Left lung (tissue), 4 donors: ENCODE measurements at regions not wholly inside any gene's neighbourhood (a gene's known extent, or its start where the extent isn't known, plus 50 kb on each side); places are given as distances from the start of the nearest gene placed in this dataset.

Experiments
- ATAC-seq: fragments of 200-7000 bp; cut with Tn5 transposase; one replicate; pipeline ENCODE4 v1.9.1; 2020; ENCODE audit warnings: moderate library complexity
- DNase-seq, 4 donors: peaks; one replicate each; pipeline ENCODE4 v3.0.0-alpha.2; 2013 to 2020
- H3K27ac ChIP-seq, 2 donors: fragments of 200-600 bp; sonication (generic) in 1 of 2; one replicate each; pipeline versions ENCODE4 v1.5.0 to v1.8.0; 2020 to 2021
- H3K27me3 ChIP-seq, 2 donors: fragments of 200-600 bp; sonication (generic) in 1 of 2; one replicate each; pipeline versions ENCODE4 v1.5.0 to v1.8.0; 2020 to 2021
- H3K36me3 ChIP-seq, 2 donors: fragments of 200-600 bp; sonication (generic) in 1 of 2; one replicate each; pipeline versions ENCODE4 v1.5.0 to v1.8.0; 2020 to 2021
- H3K4me1 ChIP-seq, 2 donors: fragments of 200-600 bp; one replicate each; pipeline ENCODE4 v1.8.0; 2021
- H3K4me3 ChIP-seq, 2 donors: fragments of 200-600 bp; sonication (generic) in 1 of 2; one replicate each; pipeline versions ENCODE4 v1.5.0 to v1.8.0; 2020 to 2021; ENCODE audit warnings: mild to moderate bottlenecking in 1 of 2
- H3K9me3 ChIP-seq, 2 donors: fragments of 200-600 bp; sonication (generic) in 1 of 2; one replicate each; pipeline versions ENCODE4 v1.5.0 to v1.8.0; 2020 to 2021
- CTCF ChIP-seq, 2 donors: fragments of 200-600 bp; sonication (generic) in 1 of 2; IDR thresholded peaks; one replicate each; pipeline versions ENCODE4 v1.5.0 to v1.8.0; 2021; ENCODE audit warnings: antibody characterized with exemption in 2 of 2
- intact Hi-C, 2 donors: fragments of 100-400 bp; cut with DNase I; formaldehyde crosslinking; loops; one replicate each; pipeline versions ENCODE4 v1.11.2 to v1.14.2; 2022
- donor health status: DM: no; HTN: yes; CAD: no.
- donor health status: DM: no; HTN: no; CAD: no.

GRCh38 chr13:109990296-109990695 lies 203.9 kb upstream of the IRS2 start:
- Histone ChIP-seq H3K4me3 (no peak overlapping the region), H3K4me1 (no peaks in the 10 kb centered on the region), H3K36me3 (no peaks in the 10 kb centered on the region), H3K9me3 (no peaks in the 10 kb centered on the region), H3K27ac (no peak overlapping the region), H3K27me3 (no peaks in the 10 kb centered on the region)
- no peak for TF ChIP-seq CTCF (IDR thresholded peaks at IDR 0.05)
- intact Hi-C loops, result loop anchor here in 1 of 2 donors (10.0 kb wide), 1 partner anchor 95 kb away; no protein-coding TSS in a partner anchor
- ATAC-seq, result no peak
- no peak for DNase-seq

- DNase-seq, result no peak
- no peaks in the 10 kb centered on the region for H3K4me1 ChIP-seq
- no peaks in the 10 kb centered on the region for H3K36me3 ChIP-seq
- no peak for TF ChIP-seq CTCF (IDR thresholded peaks at IDR 0.05)
- intact Hi-C loops, result loop anchor here in 1 of 2 donors (10.0 kb wide), 1 partner anchor 95 kb away; no protein-coding TSS in a partner anchor
- no peaks in the 10 kb centered on the region for H3K27me3 ChIP-seq
- no peak overlapping the region for H3K4me3 ChIP-seq
- no peaks in the 10 kb centered on the region for H3K9me3 ChIP-seq
- no peak for ATAC-seq
- no peak overlapping the region for H3K27ac ChIP-seq
Measured at GRCh38 chr13:109989686-109990085, 203.3 kb upstream of the IRS2 start.

- TF ChIP-seq CTCF (IDR thresholded peaks at IDR 0.05), result no peak
- H3K27me3 ChIP-seq, result no peaks in the 10 kb centered on the region
- H3K9me3 ChIP-seq, result no peaks in the 10 kb centered on the region
- H3K27ac ChIP-seq, result no peak overlapping the region
- H3K36me3 ChIP-seq, result no peaks in the 10 kb centered on the region
- ATAC-seq (no peak), DNase-seq (no peak)
- no peaks in the 10 kb centered on the region for H3K4me1 ChIP-seq
- no peak overlapping the region for H3K4me3 ChIP-seq
- intact Hi-C loops, result no loop called here
Measured at GRCh38 chr13:109989155-109989554, 202.8 kb upstream of the IRS2 start.

GRCh38 chr13:109986851-109987250 lies 200.5 kb upstream of the IRS2 start:
- TF ChIP-seq CTCF (IDR thresholded peaks at IDR 0.05), result no peak
- intact Hi-C loops, result no loop called here

GRCh38 chr13:109985871-109986450 lies 199.6 kb upstream of the IRS2 start:
- Histone ChIP-seq H3K27ac (no peak overlapping the region), H3K27me3 (no peaks in the 10 kb centered on the region), H3K9me3 (no peaks in the 10 kb centered on the region), H3K36me3 (no peaks in the 10 kb centered on the region), H3K4me3 (no peak overlapping the region), H3K4me1 (no peaks in the 10 kb centered on the region)
- ATAC-seq (no peak), DNase-seq (no peak)
- intact Hi-C loops, result no loop called here
- TF ChIP-seq CTCF (IDR thresholded peaks at IDR 0.05), result no peak

More at GRCh38 chr13:109986851-109987250, 200.5 kb upstream of the IRS2 start:
- no peaks in the 10 kb centered on the region for H3K9me3 ChIP-seq
- H3K4me3 ChIP-seq, result no peak overlapping the region
- no peaks in the 10 kb centered on the region for H3K27me3 ChIP-seq
- no peaks in the 10 kb centered on the region for H3K36me3 ChIP-seq
- DNase-seq, result no peak
- no peaks in the 10 kb centered on the region for H3K4me1 ChIP-seq
- H3K27ac ChIP-seq, result no peak overlapping the region
- no peak for ATAC-seq
